H9 (cell line): ENCODE measurements at regions not wholly inside any gene's neighbourhood (a gene's known extent, or its start where the extent isn't known, plus 50 kb on each side); places are given as distances from the start of the nearest gene placed in this dataset.

ENCODE experiments used
- DNase-seq: peaks from one replicate; pipeline ENCODE4 v3.0.0-alpha.2; 2017
- H2AFZ ChIP-seq: one replicate; pipeline ENCODE4 v1.6.1; 2013; ENCODE audit warnings: mild to moderate bottlenecking, low read length, control low read depth, moderate library complexity
- H2AK5ac ChIP-seq: 2 replicates; pipeline ENCODE4 v1.6.1; 2013; ENCODE audit warnings: low read length, control low read depth, mixed read lengths; ENCODE audit not compliant: insufficient read length
- H2BK120ac ChIP-seq: one replicate; pipeline ENCODE4 v1.6.1; 2013; ENCODE audit warnings: low read depth, mild to moderate bottlenecking, low read length, control low read depth, inconsistent platforms; ENCODE audit not compliant: poor library complexity, severe bottlenecking
- H2BK12ac ChIP-seq: 2 replicates; pipeline ENCODE4 v1.6.1; 2013; ENCODE audit warnings: low read length, control low read depth, mixed read lengths, low read depth; ENCODE audit not compliant: insufficient read length
- H2BK15ac ChIP-seq: 2 replicates; pipeline ENCODE4 v1.6.1; 2013; ENCODE audit warnings: low read depth, low read length, control low read depth
- H2BK20ac ChIP-seq: one replicate; pipeline ENCODE4 v1.6.1; 2013; ENCODE audit warnings: low read depth, mild to moderate bottlenecking, low read length, control low read depth, inconsistent platforms; ENCODE audit not compliant: poor library complexity, severe bottlenecking
- H2BK5ac ChIP-seq: 2 replicates; pipeline ENCODE4 v1.6.1; 2013; ENCODE audit warnings: low read length, control low read depth, mixed read lengths; ENCODE audit not compliant: insufficient read length
- H3K14ac ChIP-seq: 2 replicates; pipeline ENCODE4 v1.6.1; 2013; ENCODE audit warnings: low read length, control low read depth; ENCODE audit not compliant: insufficient read depth
- H3K18ac ChIP-seq: 2 replicates; pipeline ENCODE4 v1.6.1; 2013; ENCODE audit warnings: low read depth, mild to moderate bottlenecking, mixed read lengths, low read length, control low read depth; ENCODE audit not compliant: insufficient read length
- H3K23ac ChIP-seq: 2 replicates; pipeline ENCODE4 v1.6.1; 2013; ENCODE audit warnings: low read length, control low read depth, mixed read lengths, low read depth; ENCODE audit not compliant: insufficient read length
- H3K23me2 ChIP-seq: 2 replicates; pipeline ENCODE4 v1.6.1; 2013; ENCODE audit warnings: low read depth, mild to moderate bottlenecking, mixed read lengths, low read length, control low read depth; ENCODE audit not compliant: insufficient read length, poor library complexity, severe bottlenecking
- H3K27ac ChIP-seq: 2 replicates; pipeline ENCODE4 v1.5.1; 2013; ENCODE audit warnings: low read length, control low read depth, mixed read lengths, low read depth; ENCODE audit not compliant: insufficient read length
- H3K27me3 ChIP-seq: 2 replicates; pipeline ENCODE4 v1.6.1; 2013; ENCODE audit warnings: low read length, control low read depth, inconsistent platforms; ENCODE audit not compliant: insufficient read depth
- H3K4ac ChIP-seq: 2 replicates; pipeline ENCODE4 v1.6.1; 2013; ENCODE audit warnings: low read depth, mild to moderate bottlenecking, control low read depth, inconsistent platforms, low read length, moderate library complexity
- H3K4me1 ChIP-seq: 2 replicates; pipeline ENCODE4 v1.6.1; 2013; ENCODE audit warnings: low read length, control low read depth, inconsistent platforms; ENCODE audit not compliant: insufficient read depth
- H3K4me2 ChIP-seq: 2 replicates; pipeline ENCODE4 v1.6.1; 2013; ENCODE audit warnings: low read length, control low read depth, mixed read lengths; ENCODE audit not compliant: insufficient read length, insufficient read depth
- H3K56ac ChIP-seq: 2 replicates; pipeline ENCODE4 v1.6.1; 2013; ENCODE audit warnings: low read depth, mild to moderate bottlenecking, mixed read lengths, low read length, control low read depth; ENCODE audit not compliant: insufficient read length
- H3K79me1 ChIP-seq: 2 replicates; pipeline ENCODE4 v1.6.1; 2013; ENCODE audit warnings: low read depth, mild to moderate bottlenecking, moderate library complexity, low read length, control low read depth, inconsistent platforms; ENCODE audit not compliant: insufficient read depth, poor library complexity, severe bottlenecking
- H3K79me2 ChIP-seq: 2 replicates; pipeline ENCODE4 v1.6.1; 2013; ENCODE audit warnings: low read length, control low read depth, inconsistent platforms; ENCODE audit not compliant: insufficient read depth
- H3K9ac ChIP-seq: 2 replicates; pipeline ENCODE4 v1.6.1; 2013; ENCODE audit warnings: low read length, control low read depth, mixed read lengths; ENCODE audit not compliant: insufficient read length; ENCODE audit errors: extremely low read depth
- H3K9me3 ChIP-seq: one replicate; pipeline ENCODE4 v1.6.1; 2013; ENCODE audit warnings: low read depth, low read length, inconsistent platforms; ENCODE audit not compliant: control insufficient read depth
- H3T11ph ChIP-seq: one replicate; pipeline ENCODE4 v1.6.1; 2013; ENCODE audit warnings: mild to moderate bottlenecking, low read length, control low read depth, inconsistent platforms
- H4K20me1 ChIP-seq: one replicate; pipeline ENCODE4 v1.6.1; 2013; ENCODE audit not compliant: control insufficient read depth, insufficient read length, insufficient read depth
- H4K5ac ChIP-seq: 2 replicates; pipeline ENCODE4 v1.6.1; 2013; ENCODE audit warnings: low read depth, mild to moderate bottlenecking, mixed read lengths, low read length, control low read depth; ENCODE audit not compliant: insufficient read length
- H4K8ac ChIP-seq: replicated peaks from 2 replicates; pipeline ENCODE4 v1.6.1; 2013; ENCODE audit warnings: low read length, control low read depth, mixed read lengths, low read depth; ENCODE audit not compliant: insufficient read length
- H4K91ac ChIP-seq: 2 replicates; pipeline ENCODE4 v1.6.1; 2013; ENCODE audit warnings: low read depth, mild to moderate bottlenecking, moderate library complexity, mixed read lengths, low read length, control low read depth; ENCODE audit not compliant: insufficient read length
- H3K27ac Mint-ChIP-seq, 3 experiments: 2 replicates in 2 of 3; 3 replicates in 1 of 3; pipeline ENCODE4 v1.8.0; 2020 to 2021; ENCODE audit warnings: mixed read lengths in 3 of 3, mild to moderate bottlenecking in 1 of 3, moderate library complexity in 1 of 3
- H3K27me3 Mint-ChIP-seq: 2 replicates; pipeline ENCODE4 v1.8.0; 2021; ENCODE audit warnings: low read depth, mild to moderate bottlenecking, moderate library complexity, mixed read lengths
- H3K36me3 Mint-ChIP-seq, 3 experiments: 2 replicates in 2 of 3; 3 replicates in 1 of 3; pipeline ENCODE4 v1.8.0; 2020 to 2021; ENCODE audit warnings: low read depth in 3 of 3, mixed read lengths in 3 of 3; ENCODE audit not compliant: insufficient read depth in 1 of 3
- H3K4me1 Mint-ChIP-seq, 2 experiments: 2 replicates each; pipeline ENCODE4 v1.8.0; 2020; ENCODE audit warnings: mixed read lengths in 2 of 2
- H3K4me3 Mint-ChIP-seq, 2 experiments: 2 replicates in 1 of 2; 3 replicates in 1 of 2; pipeline ENCODE4 v1.8.0; 2020 to 2021; ENCODE audit warnings: mild to moderate bottlenecking in 2 of 2, mixed read lengths in 2 of 2, moderate library complexity in 1 of 2
- H3K9me3 Mint-ChIP-seq, 2 experiments: 2 replicates in 1 of 2; 3 replicates in 1 of 2; pipeline ENCODE4 v1.8.0; 2020; ENCODE audit warnings: mild to moderate bottlenecking in 2 of 2, mixed read lengths in 2 of 2, moderate library complexity in 1 of 2
- WGBS: extraction: QIAGEN DNeasy Blood & Tissue Kit; methylation state at CpG from one replicate; pipeline ENCODE4 v1.1.7; 2013; ENCODE audit warnings: missing lambda C conversion rate, low lambda C conversion rate, mixed read lengths; ENCODE audit not compliant: insufficient read length; ENCODE audit errors: extremely low coverage; 5-methylcytosine and 5-hydroxymethylcytosine counted together
- TF ChIP-seq, protein P1 (sequence below): fragments of 200-600 bp; sonication (generic); conservative IDR thresholded peaks from 3 replicates; pipeline ENCODE4 v1.8.0; 2021; ENCODE audit warnings: antibody characterized with exemption, mild to moderate bottlenecking

DNA sequence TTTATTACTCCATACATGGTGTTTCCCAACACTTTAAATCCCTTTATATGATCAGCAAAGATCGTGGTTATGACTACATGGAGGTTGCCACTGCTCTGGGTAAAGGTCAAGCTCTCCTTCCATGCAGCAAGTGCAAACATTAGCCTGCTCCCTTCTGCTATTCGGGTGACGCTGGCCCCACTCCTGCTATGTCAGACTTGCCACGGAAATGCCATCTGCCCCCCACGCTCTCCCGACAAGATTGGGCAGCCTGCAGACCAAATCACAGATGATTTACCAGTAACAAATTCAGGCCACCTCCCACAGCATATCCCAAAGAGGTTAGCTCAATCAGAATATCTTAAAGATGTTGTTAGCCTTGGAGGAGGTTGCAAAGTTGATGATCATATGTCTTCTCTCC lies 77.8 kb upstream of the MGMT start:
- H2AFZ ChIP-seq, result no peak overlapping the region
- no peaks in the 10 kb centered on the region for H3K27me3 ChIP-seq
- no peak overlapping the region for H2BK120ac ChIP-seq
- H2BK15ac ChIP-seq, result no peak overlapping the region
- TF ChIP-seq, protein P1, sequence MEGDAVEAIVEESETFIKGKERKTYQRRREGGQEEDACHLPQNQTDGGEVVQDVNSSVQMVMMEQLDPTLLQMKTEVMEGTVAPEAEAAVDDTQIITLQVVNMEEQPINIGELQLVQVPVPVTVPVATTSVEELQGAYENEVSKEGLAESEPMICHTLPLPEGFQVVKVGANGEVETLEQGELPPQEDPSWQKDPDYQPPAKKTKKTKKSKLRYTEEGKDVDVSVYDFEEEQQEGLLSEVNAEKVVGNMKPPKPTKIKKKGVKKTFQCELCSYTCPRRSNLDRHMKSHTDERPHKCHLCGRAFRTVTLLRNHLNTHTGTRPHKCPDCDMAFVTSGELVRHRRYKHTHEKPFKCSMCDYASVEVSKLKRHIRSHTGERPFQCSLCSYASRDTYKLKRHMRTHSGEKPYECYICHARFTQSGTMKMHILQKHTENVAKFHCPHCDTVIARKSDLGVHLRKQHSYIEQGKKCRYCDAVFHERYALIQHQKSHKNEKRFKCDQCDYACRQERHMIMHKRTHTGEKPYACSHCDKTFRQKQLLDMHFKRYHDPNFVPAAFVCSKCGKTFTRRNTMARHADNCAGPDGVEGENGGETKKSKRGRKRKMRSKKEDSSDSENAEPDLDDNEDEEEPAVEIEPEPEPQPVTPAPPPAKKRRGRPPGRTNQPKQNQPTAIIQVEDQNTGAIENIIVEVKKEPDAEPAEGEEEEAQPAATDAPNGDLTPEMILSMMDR, result no peak
- no peaks in the 10 kb centered on the region; the same call in none of the 2 replicates for H3K27me3 Mint-ChIP-seq
- no peaks in the 10 kb centered on the region for H3K4me1 ChIP-seq
- H3K27ac Mint-ChIP-seq, result no peak overlapping the region
- no peak overlapping the region for H3K4ac ChIP-seq
- no peak overlapping the region for H4K91ac ChIP-seq
- H3K14ac ChIP-seq, result no peak overlapping the region
- no peak overlapping the region for H3K27ac ChIP-seq
- no peaks in the 10 kb centered on the region for H3K79me1 ChIP-seq
- no peaks in the 10 kb centered on the region for H3K9me3 Mint-ChIP-seq
- no peak overlapping the region for H4K5ac ChIP-seq
- H3K4me1 Mint-ChIP-seq, result peaks cover 2 to 6% of the 10 kb centered on the region in 2 experiments; a peak in 2 of 4 replicates
- no peak overlapping the region for H2BK12ac ChIP-seq
- H3K4me3 Mint-ChIP-seq, result no peak overlapping the region
- H3K4me2 ChIP-seq, result no peak overlapping the region
- no peak overlapping the region for H4K8ac ChIP-seq
- H3K9ac ChIP-seq, result no peak overlapping the region
- no peak for DNase-seq
- no peak overlapping the region for H3T11ph ChIP-seq
- no peak overlapping the region for H2BK20ac ChIP-seq
- H3K79me2 ChIP-seq, result no peaks in the 10 kb centered on the region
- no peaks in the 10 kb centered on the region for H3K9me3 ChIP-seq
- no peaks in the 10 kb centered on the region for H3K36me3 Mint-ChIP-seq
- no CpG with 5 or more reads among the region's 6 CpGs for WGBS
- no peak overlapping the region for H3K56ac ChIP-seq
- no peak overlapping the region for H3K18ac ChIP-seq
- H3K23me2 ChIP-seq, result no peaks in the 10 kb centered on the region
- no peak overlapping the region for H2AK5ac ChIP-seq
- H2BK5ac ChIP-seq, result no peak overlapping the region
- H3K23ac ChIP-seq, result no peak overlapping the region
- H4K20me1 ChIP-seq, result no peaks in the 10 kb centered on the region
